MCF 10A (cell line): ENCODE measurements at regions not wholly inside any gene's neighbourhood (a gene's known extent, or its start where the extent isn't known, plus 50 kb on each side); places are given as distances from the start of the nearest gene placed in this dataset.
A peak's percentile ranks its signal among the peaks of the same experiment; 100 is the strongest.

Experiments used
- BruUV-seq: library from RNA; stranded (reverse); fragments of 400-500 nt; replicated peaks from 2 replicates; lab custom pipeline; 2021; lab: Mats Ljungman, UMichigan
- CTCF ChIA-PET: fragments of 300-600 bp; sonication (Branson Sonifier 250); formaldehyde crosslinking; extraction: SDS; loops from one replicate; lab custom pipeline; 2021; ENCODE audit warnings: antibody characterized with exemption, inconsistent platforms; lab: Yijun Ruan, JAX
- POLR2A ChIA-PET: fragments of 300-600, 350-650 bp; sonication (Branson Sonifier 250); formaldehyde crosslinking; extraction: SDS; loops from one replicate; lab custom pipeline; 2020; ENCODE audit warnings: antibody characterized with exemption, inconsistent platforms; lab: Yijun Ruan, JAX
- DNase-seq: peaks from one replicate; pipeline ENCODE4 v3.0.0-alpha.2; 2018; ENCODE audit not compliant: unreplicated experiment
- H3K27ac Mint-ChIP-seq: one replicate; pipeline ENCODE4 v1.8.0; 2022; ENCODE audit warnings: mild to moderate bottlenecking, low read depth, mixed read lengths; ENCODE audit not compliant: unreplicated experiment
- H3K27me3 Mint-ChIP-seq: one replicate; pipeline ENCODE4 v1.8.0; 2022; ENCODE audit warnings: mixed read lengths; ENCODE audit not compliant: insufficient read depth, unreplicated experiment
- H3K36me3 Mint-ChIP-seq: one replicate; pipeline ENCODE4 v1.8.0; 2022; ENCODE audit warnings: mild to moderate bottlenecking, moderate library complexity, mixed read lengths; ENCODE audit not compliant: insufficient read depth, unreplicated experiment
- H3K4me1 Mint-ChIP-seq: one replicate; pipeline ENCODE4 v1.8.0; 2022; ENCODE audit warnings: mixed read lengths; ENCODE audit not compliant: insufficient read depth, unreplicated experiment
- H3K4me3 Mint-ChIP-seq: one replicate; pipeline ENCODE4 v1.8.0; 2022; ENCODE audit warnings: mild to moderate bottlenecking, moderate library complexity, mixed read lengths; ENCODE audit not compliant: unreplicated experiment
- H3K9me3 Mint-ChIP-seq: one replicate; pipeline ENCODE4 v1.8.0; 2022; ENCODE audit warnings: mixed read lengths; ENCODE audit not compliant: unreplicated experiment
- CTCF ChIP-seq: fragments of 200-600 bp; IDR thresholded peaks from one replicate; pipeline ENCODE4 v1.8.0; 2022; ENCODE audit warnings: antibody characterized with exemption, mild to moderate bottlenecking; ENCODE audit not compliant: unreplicated experiment
- intact Hi-C: fragments of 100-400 bp; cut with micrococcal nuclease; formaldehyde crosslinking; loops from 2 replicates; pipeline ENCODE4 v1.14.1; 2022

- ChIA-PET CTCF (no interaction called here), POLR2A (interaction anchor here (1.2 kb wide), 1 partner anchor 113 kb away, joined by 3 read pairs; no protein-coding TSS in a partner anchor)
- TF ChIP-seq CTCF = no peak
- DNase-seq = no peak
- intact Hi-C loops = no loop called here
- H3K4me3 Mint-ChIP-seq = no peak overlapping the region
- peaks cover 7% of the 10 kb centered on the region for H3K36me3 Mint-ChIP-seq
- H3K9me3 Mint-ChIP-seq = peaks cover 8% of the 10 kb centered on the region
- H3K4me1 Mint-ChIP-seq = peaks cover 48% of the 10 kb centered on the region
- no TSS peak for BruUV-seq
- peak overlapping the region; percentile 46 for H3K27ac Mint-ChIP-seq
- no peaks in the 10 kb centered on the region for H3K27me3 Mint-ChIP-seq
Observed at GRCh38 chr7:22579961-22580360, 80.0 kb upstream of the STEAP1B start.

DNA sequence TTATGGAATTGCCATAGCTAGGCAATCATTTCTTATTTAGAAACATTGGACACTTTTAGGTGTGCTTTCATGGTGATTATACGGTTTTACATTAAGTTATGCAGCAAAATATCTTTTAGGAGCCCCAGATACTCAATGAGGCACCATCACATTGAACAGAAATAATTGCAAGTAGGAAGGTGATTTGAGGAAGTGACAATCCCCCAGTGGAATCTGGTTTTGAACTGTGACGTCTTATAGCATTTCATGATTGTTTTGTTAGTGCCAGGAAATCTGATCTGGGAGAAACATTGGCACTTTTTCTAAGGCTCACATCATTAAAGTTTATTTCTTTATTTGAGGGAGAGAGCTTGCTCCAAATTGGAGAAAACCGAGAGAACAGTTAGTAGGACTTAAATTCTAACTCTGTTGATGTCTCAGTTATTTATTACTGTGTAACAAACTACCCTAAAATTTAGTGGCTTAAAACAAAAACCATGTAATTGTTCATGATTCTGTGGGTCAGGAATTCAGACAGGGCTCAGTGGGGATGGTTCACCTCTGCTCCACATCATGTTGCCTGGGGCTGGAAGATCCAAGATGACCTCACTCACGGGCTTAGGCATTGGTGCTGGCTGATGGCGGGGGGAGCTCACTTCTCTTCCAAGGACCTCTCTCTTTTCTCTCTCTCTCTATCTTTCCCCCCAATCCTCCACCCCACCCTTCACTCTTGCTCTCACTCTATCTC, 78.2 kb upstream of the STEAP1B start:
- Mint-ChIP-seq H3K9me3 (peaks cover 8% of the 10 kb centered on the region), H3K4me3 (no peak overlapping the region), H3K4me1 (peaks cover 43% of the 10 kb centered on the region), H3K36me3 (peaks cover 7% of the 10 kb centered on the region), H3K27ac (peak overlapping the region; percentile 85), H3K27me3 (no peaks in the 10 kb centered on the region)
- TSS peak; percentile 85 for BruUV-seq
- TF ChIP-seq CTCF = no peak
- intact Hi-C loops = no loop called here
- DNase-seq = peak; percentile 71
- ChIA-PET POLR2A (interaction anchor here (0.9 to 1.6 kb wide), 5 partner anchors 13 to 388 kb away, joined by 3 to 8 read pairs (median 3); partner anchors contain the start of gene IL6), CTCF (interaction anchor here (0.8 to 1.7 kb wide), 7 partner anchors 10 to 482 kb away, joined by 3 to 9 read pairs (median 5); partner anchors contain the start of gene IL6)

DNA sequence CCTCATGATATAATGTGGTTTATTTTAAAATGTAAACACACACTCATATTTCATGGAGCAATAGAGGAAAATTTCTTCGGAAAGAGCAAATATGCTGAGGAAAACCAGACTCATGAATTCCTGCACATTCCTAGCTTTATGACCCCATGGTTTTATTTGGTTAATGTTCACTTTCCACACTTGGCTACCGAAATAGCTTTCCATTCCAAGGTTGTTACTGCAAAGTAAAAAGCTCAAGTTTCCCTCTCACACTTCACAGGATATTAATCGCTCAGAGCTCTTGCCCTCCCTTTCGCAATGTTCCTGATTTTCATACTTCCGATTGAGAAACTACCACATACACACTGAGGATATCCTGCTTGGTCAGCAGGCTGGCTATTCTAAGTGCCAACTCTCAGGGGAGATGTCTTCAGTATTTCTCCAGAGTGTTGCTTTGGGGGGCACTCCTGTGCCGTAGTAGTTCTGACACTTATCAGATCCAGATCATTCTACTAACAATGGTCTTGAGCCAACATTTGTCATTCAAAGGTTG, 77.5 kb upstream of the STEAP1B start:
- no peak overlapping the region for H3K4me3 Mint-ChIP-seq
- peaks cover 7% of the 10 kb centered on the region for H3K36me3 Mint-ChIP-seq
- BruUV-seq = no TSS peak

More for the DNA sequence above, 77.5 kb upstream of the STEAP1B start:
- peaks cover 42% of the 10 kb centered on the region for H3K4me1 Mint-ChIP-seq
- peaks cover 8% of the 10 kb centered on the region for H3K9me3 Mint-ChIP-seq
- H3K27me3 Mint-ChIP-seq = no peaks in the 10 kb centered on the region
- peak; percentile 95 for DNase-seq
- peak overlapping the region; percentile 85 for H3K27ac Mint-ChIP-seq
- intact Hi-C loops = loop anchor here (1.0 kb wide), 2 partner anchors 12 to 149 kb away; no protein-coding TSS in a partner anchor
- ChIA-PET CTCF (interaction anchor here (0.6 to 1.7 kb wide), 9 partner anchors 9 to 205 kb away, joined by 3 to 9 read pairs (median 4); partner anchors contain the start of gene IL6), POLR2A (interaction anchor here (0.6 to 1.6 kb wide), 7 partner anchors 9 to 1178 kb away, joined by 3 to 8 read pairs (median 4); partner anchors contain the start of gene IL6)
- TF ChIP-seq CTCF = no peak
